ENCODE measurements at regions not wholly inside any gene's neighbourhood (a gene's known extent, or its start where the extent isn't known, plus 50 kb on each side); places are given as distances from the start of the nearest gene placed in this dataset.

GRCh38 chr4:104973708-104974107 is 173.0 kb upstream of the TET2 start (continued):
- no peak for TF ChIP-seq CUX1 (IDR thresholded peaks at IDR 0.05; ENCODE audit: insufficient replicate concordance, low read depth, low read length)
- TF ChIP-seq ZNF207 (IDR thresholded peaks at IDR 0.05; ENCODE audit: borderline replicate concordance): no peak

- no TSS peak for BruUV-seq (replicated peaks)
- WGBS (ENCODE audit: insufficient coverage, insufficient replicate concordance, low lambda C conversion rate, missing lambda C conversion rate): 100% methylated on average over 1 of the region's 1 CpG
- in situ Hi-C loops (cut with MboI): no loop called here
- DNase-seq (ENCODE audit: low read depth, low spot score) (no peak), ATAC-seq (no peak), FAIRE-seq (no peak)
- Histone ChIP-seq H3K79me2 (ENCODE audit: control insufficient read depth, insufficient read depth, low read length) (peaks cover 8% of the 10 kb centered on the region), H3K27me3 (replicated peaks in 1 of 2; ENCODE audit: control insufficient read depth in 2 of 2, insufficient read depth in 2 of 2, low read length in 1 of 2) (no peaks in the 10 kb centered on the region), H3K27ac (ENCODE audit: control insufficient read depth, insufficient read depth) (0 out of 2 replicates have a peak overlapping the region, but pooled peaks have one; percentile 46), H3K9me3 (replicated peaks; ENCODE audit: control insufficient read depth, insufficient read depth, low read length) (peaks cover 9% of the 10 kb centered on the region; the same call in 2 of the 3 replicates), H4K20me1 (ENCODE audit: control insufficient read depth, insufficient read depth) (no peaks in the 10 kb centered on the region), H3K4me3 (no peak overlapping the region), H3K4me1 (ENCODE audit: control insufficient read depth, insufficient read depth, low read length) (peaks cover 31% of the 10 kb centered on the region), H3K4me2 (ENCODE audit: control insufficient read depth, insufficient read depth) (no peak overlapping the region), H2AFZ (ENCODE audit: control insufficient read depth, low read depth, low read length) (no peak overlapping the region; the same call in 1 of the 2 replicates), H3K9ac (ENCODE audit: control insufficient read depth, insufficient read depth, low read length) (no peak overlapping the region), H3K36me3 (ENCODE audit: control insufficient read depth in 2 of 2, insufficient read depth in 2 of 2, low read length in 1 of 2) (no peaks in the 10 kb centered on the region)
- ChIA-PET CTCF (no interaction called here), RAD21 (ENCODE audit: unreplicated experiment) (interaction anchor here (0.9 kb wide), 1 partner anchor 9 kb away, joined by 3 read pairs; no protein-coding TSS in a partner anchor), SMC1A (ENCODE audit: uncharacterized antibody, unreplicated experiment) (interaction anchor here (0.6 kb wide), 1 partner anchor 104 kb away, joined by 3 read pairs; no protein-coding TSS in a partner anchor), POLR2A (no interaction called here)
- intact Hi-C loops (cut with micrococcal nuclease; ENCODE audit: unreplicated experiment): no loop called here
- no peak for TF ChIP-seq YY1 (IDR thresholded peaks at IDR 0.05; ENCODE audit: low read depth, low read length)
- no peak for TF ChIP-seq SIN3A (IDR thresholded peaks at IDR 0.05; ENCODE audit: low read depth, low read length)
- no peak for TF ChIP-seq BACH1 (IDR thresholded peaks at IDR 0.05; ENCODE audit: borderline replicate concordance)
- TF ChIP-seq IRF5 (IDR thresholded peaks at IDR 0.05; ENCODE audit: borderline replicate concordance): no peak
- no peak for TF ChIP-seq ELK1 (IDR thresholded peaks at IDR 0.05; ENCODE audit: low read depth, low read length)
- TF ChIP-seq IKZF2 (IDR thresholded peaks at IDR 0.05): no peak
- TF ChIP-seq E2F8 (IDR thresholded peaks at IDR 0.05; ENCODE audit: low read depth, partially characterized antibody): no peak
- TF ChIP-seq NFXL1 (IDR thresholded peaks at IDR 0.05; ENCODE audit: borderline replicate concordance): no peak
- TF ChIP-seq ATF7 (IDR thresholded peaks at IDR 0.05; ENCODE audit: low read depth): no peak
- TF ChIP-seq BCL11A (IDR thresholded peaks at IDR 0.05; ENCODE audit: low read depth, low read length): no peak
These were observed 171.1 kb upstream of the TET2 start for GRCh38 chr4:104975617-104976016.

Measured in GM12878 (cell line).